H1 (cell line): ENCODE measurements at regions not wholly inside any gene's neighbourhood (a gene's known extent, or its start where the extent isn't known, plus 50 kb on each side); places are given as distances from the start of the nearest gene placed in this dataset.

ENCODE experiments used
- MAFK ChIP-seq: IDR thresholded peaks from 2 replicates; pipeline ENCODE4 v1.6.1; 2012; ENCODE audit warnings: low read depth, mild to moderate bottlenecking, improper control_type of control experiment, low read length
- SP1 ChIP-seq: IDR thresholded peaks from 2 replicates; pipeline ENCODE4 v1.6.1; 2011; ENCODE audit warnings: low read depth, low read length

DNA sequence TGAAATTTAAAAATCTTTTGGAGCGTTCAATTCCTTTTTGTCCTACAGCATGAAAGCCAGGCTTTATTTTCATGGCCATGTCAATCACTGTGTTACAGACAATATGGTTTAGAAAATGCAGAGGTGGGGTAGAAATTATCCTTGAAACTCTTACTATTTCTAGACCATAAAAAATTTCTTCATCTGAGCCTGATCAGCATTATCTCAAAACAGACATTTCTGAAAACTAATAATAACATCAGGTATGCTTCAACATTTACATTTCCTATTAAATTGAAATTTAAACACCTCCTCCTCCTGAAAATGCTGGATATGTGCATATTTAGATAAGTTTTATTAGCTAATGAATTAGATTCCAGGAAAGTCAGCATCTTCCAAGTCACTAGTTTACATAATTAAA lies 570.6 kb downstream of the RIT2 start (continued):
- no peak for TF ChIP-seq MAFK
- no peak for TF ChIP-seq SP1
